B cell (primary cell): ENCODE measurements at regions not wholly inside any gene's neighbourhood (a gene's known extent, or its start where the extent isn't known, plus 50 kb on each side); places are given as distances from the start of the nearest gene placed in this dataset.

Experiments used
- ATAC-seq: fragments of 200-7000 bp; cut with Tn5 transposase; one replicate; pipeline ENCODE4 v1.10.0; 2021; ENCODE audit warnings: low read depth, mild to moderate bottlenecking, moderate number of reproducible peaks, moderate library complexity
- CTCF ChIA-PET: fragments of 350-600 bp; sonication (Branson Sonifier 250); formaldehyde crosslinking; loops from one replicate; lab custom pipeline; 2021; ENCODE audit warnings: antibody characterized with exemption, inconsistent platforms; lab: Charles Lee
- POLR2A ChIA-PET: fragments of 350-600 bp; sonication (Branson Sonifier 250); formaldehyde crosslinking; loops from one replicate; lab custom pipeline; 2021; ENCODE audit warnings: antibody characterized with exemption; lab: Charles Lee
- DNase-seq: peaks from one replicate; pipeline ENCODE4 v3.0.0; 2013
- H2AFZ ChIP-seq: 2 replicates; pipeline ENCODE4 v1.6.1; 2012; ENCODE audit warnings: mild to moderate bottlenecking, low read depth, low read length; ENCODE audit not compliant: insufficient read depth, poor library complexity, severe bottlenecking
- H3K27ac ChIP-seq, 2 donors: 1 replicate in 1 of 2; 2 replicates in 1 of 2; pipeline ENCODE4 v1.5.1; 2012 to 2013; ENCODE audit warnings: low read length in 2 of 2, mild to moderate bottlenecking in 2 of 2, moderate library complexity in 1 of 2
- H3K27me3 ChIP-seq, 4 experiments: fragments of 200-600 bp in 1 of 4; sonication (generic) in 1 of 4; replicated peaks in 1 of 4; 1 replicate in 2 of 4; 2 replicates in 2 of 4; pipeline versions ENCODE4 v1.6.1 to v1.7.0; 2013 to 2016; ENCODE audit warnings: low read length in 3 of 4, mild to moderate bottlenecking in 2 of 4, mixed read lengths in 1 of 4, moderate library complexity in 1 of 4; ENCODE audit not compliant: insufficient read depth in 4 of 4, control insufficient read depth in 3 of 4; ENCODE audit errors: control extremely low read depth in 1 of 4
- H3K36me3 ChIP-seq, 2 experiments: replicated peaks in 1 of 2; 1 replicate in 1 of 2; 2 replicates in 1 of 2; pipeline versions ENCODE4 v1.6.1 to v1.7.1; 2013; ENCODE audit warnings: low read length in 1 of 2; ENCODE audit not compliant: insufficient read depth in 2 of 2, control insufficient read depth in 1 of 2; ENCODE audit errors: control extremely low read depth in 1 of 2, extremely low read depth in 1 of 2
- H3K4me1 ChIP-seq, 2 donors: fragments of 200-600 bp in 1 of 2; sonication (generic) in 1 of 2; 1 replicate in 1 of 2; 2 replicates in 1 of 2; pipeline versions ENCODE4 v1.5.1 to v1.6.1; 2013 to 2017; ENCODE audit warnings: low read length in 2 of 2; ENCODE audit not compliant: control insufficient read depth in 2 of 2, insufficient read depth in 2 of 2
- H3K4me2 ChIP-seq: replicated peaks from 2 replicates; pipeline ENCODE3; 2012; ENCODE audit warnings: mild to moderate bottlenecking, low read depth, low read length; ENCODE audit not compliant: poor library complexity, severe bottlenecking
- H3K4me3 ChIP-seq, 5 experiments: fragments of 200-600 bp in 1 of 5; sonication (generic) in 1 of 5; 1 replicate in 3 of 5; 2 replicates in 2 of 5; pipeline versions ENCODE4 v1.5.1 to v1.7.0; 2011 to 2016; ENCODE audit warnings: low read length in 4 of 5, mild to moderate bottlenecking in 4 of 5, low read depth in 2 of 5, control low read depth in 1 of 5, moderate library complexity in 1 of 5; ENCODE audit not compliant: insufficient read depth in 1 of 5; ENCODE audit errors: control extremely low read depth in 1 of 5, extremely low read depth in 1 of 5
- H3K79me2 ChIP-seq: fragments of 200-600 bp; sonication (generic); one replicate; pipeline ENCODE4 v1.6.0; 2016; ENCODE audit warnings: low read length; ENCODE audit not compliant: control insufficient read depth, insufficient read depth
- H3K9ac ChIP-seq: fragments of 200-600 bp; sonication (generic); 2 replicates; pipeline ENCODE4 v1.6.1; 2017; ENCODE audit warnings: mild to moderate bottlenecking, low read length, moderate library complexity
- H3K9me3 ChIP-seq, 3 donors: one replicate each; pipeline versions ENCODE4 v1.6.1 to v1.7.1; 2013; ENCODE audit warnings: low read length in 2 of 3; ENCODE audit not compliant: control insufficient read depth in 2 of 3, insufficient read depth in 1 of 3; ENCODE audit errors: control extremely low read depth in 1 of 3
- H4K20me1 ChIP-seq: 2 replicates; pipeline ENCODE4 v1.6.0; 2012; ENCODE audit warnings: mild to moderate bottlenecking, low read length; ENCODE audit not compliant: insufficient read depth, control insufficient read depth, poor library complexity, severe bottlenecking
- H3K27ac Mint-ChIP-seq: one replicate; pipeline ENCODE4 v1.8.0; 2021; ENCODE audit warnings: mixed read lengths
- H3K27me3 Mint-ChIP-seq: one replicate; pipeline ENCODE4 v1.8.0; 2021; ENCODE audit warnings: mixed read lengths
- H3K4me1 Mint-ChIP-seq: one replicate; pipeline ENCODE4 v1.8.0; 2021; ENCODE audit warnings: mixed read lengths
- H3K4me3 Mint-ChIP-seq: one replicate; pipeline ENCODE4 v1.8.0; 2021; ENCODE audit warnings: mixed read lengths
- H3K9me3 Mint-ChIP-seq: one replicate; pipeline ENCODE4 v1.8.0; 2022; ENCODE audit warnings: mixed read lengths; ENCODE audit not compliant: insufficient read depth
- CTCF ChIP-seq: fragments of 200-600 bp; IDR thresholded peaks from one replicate; pipeline ENCODE4 v1.8.0; 2022; ENCODE audit warnings: antibody characterized with exemption, mild to moderate bottlenecking
- EZH2 ChIP-seq: IDR thresholded peaks from 2 replicates; pipeline ENCODE4 v1.6.1; 2012; ENCODE audit warnings: borderline replicate concordance, low read depth, mild to moderate bottlenecking, moderate library complexity, low read length; ENCODE audit not compliant: insufficient read depth, poor library complexity, severe bottlenecking
- WGBS: methylation state at CpG from one replicate; pipeline ENCODE4 v1.1.5; 2013; ENCODE audit warnings: missing lambda C conversion rate; ENCODE audit not compliant: insufficient coverage; 5-methylcytosine and 5-hydroxymethylcytosine counted together
- intact Hi-C: fragments of 100-400 bp; cut with micrococcal nuclease; formaldehyde crosslinking; loops from one replicate; pipeline ENCODE4 v1.10.0; 2022

GRCh38 chr2:183458460-183458859, 334.2 kb downstream of the NUP35 start:
- H4K20me1 ChIP-seq: no peaks in the 10 kb centered on the region
- Mint-ChIP-seq H3K4me3 (no peak overlapping the region), H3K27ac (no peak overlapping the region), H3K27me3 (no peaks in the 10 kb centered on the region), H3K4me1 (no peaks in the 10 kb centered on the region), H3K9me3 (peaks cover 2% of the 10 kb centered on the region)
- no peaks in the 10 kb centered on the region for H3K27me3 ChIP-seq
- intact Hi-C loops: no loop called here
- no peaks in the 10 kb centered on the region for H3K79me2 ChIP-seq
- TF ChIP-seq CTCF: no peak
- TF ChIP-seq EZH2: no peak
- ATAC-seq: no peak
- H3K36me3 ChIP-seq: no peaks in the 10 kb centered on the region
- no peak overlapping the region for H3K9ac ChIP-seq
- DNase-seq: no peak
- no peak overlapping the region for H3K27ac ChIP-seq
- H3K4me2 ChIP-seq: no peak overlapping the region
- CTCF ChIA-PET: no interaction called here
- no peaks in the 10 kb centered on the region for H3K9me3 ChIP-seq
- POLR2A ChIA-PET: no interaction called here
- H3K4me1 ChIP-seq: no peaks in the 10 kb centered on the region
- WGBS: 100% methylated on average over 1 of the region's 3 CpGs
- no peak overlapping the region for H2AFZ ChIP-seq
- no peak overlapping the region for H3K4me3 ChIP-seq

DNA sequence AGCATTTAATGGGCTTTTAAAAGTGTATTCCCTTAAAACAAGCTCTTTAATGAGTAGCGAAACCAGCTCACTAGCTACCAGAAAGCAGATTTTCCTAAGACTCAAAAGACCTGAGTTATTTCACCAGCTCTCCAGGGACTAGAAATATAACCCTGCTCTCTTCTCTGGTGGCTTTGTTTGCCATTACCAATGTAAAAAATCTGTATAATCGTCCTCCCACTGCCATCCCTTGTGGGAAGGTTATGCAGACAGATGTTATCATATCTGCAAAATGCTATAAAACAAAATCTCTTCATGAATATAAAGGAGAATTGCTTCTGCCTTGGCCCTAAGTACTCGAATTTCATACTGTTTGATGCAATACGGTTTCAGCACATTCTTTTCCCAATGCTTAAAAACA, 335.2 kb downstream of the NUP35 start:
- H3K9me3 Mint-ChIP-seq: peaks cover 2% of the 10 kb centered on the region
- DNase-seq: no peak
- no peaks in the 10 kb centered on the region for H3K9me3 ChIP-seq
- 100% methylated on average over 1 of the region's 4 CpGs for WGBS
- ChIA-PET POLR2A (no interaction called here), CTCF (no interaction called here)
- H3K4me3 Mint-ChIP-seq: no peak overlapping the region
- H3K27ac ChIP-seq: no peak overlapping the region
- no peak for ATAC-seq
- no peaks in the 10 kb centered on the region for H3K4me1 Mint-ChIP-seq
- no peak overlapping the region for H3K4me3 ChIP-seq
- TF ChIP-seq CTCF (no peak), EZH2 (no peak)
- no peak overlapping the region for H2AFZ ChIP-seq
- no peaks in the 10 kb centered on the region for H3K27me3 ChIP-seq
- H3K27me3 Mint-ChIP-seq: no peaks in the 10 kb centered on the region
- H4K20me1 ChIP-seq: no peaks in the 10 kb centered on the region
- H3K36me3 ChIP-seq: no peaks in the 10 kb centered on the region
- no peaks in the 10 kb centered on the region for H3K79me2 ChIP-seq
- no peak overlapping the region for H3K27ac Mint-ChIP-seq
- H3K4me2 ChIP-seq: no peak overlapping the region
- no peaks in the 10 kb centered on the region for H3K4me1 ChIP-seq
- no peak overlapping the region for H3K9ac ChIP-seq
- intact Hi-C loops: no loop called here
